GM21528 (cell line): ENCODE measurements at regions not wholly inside any gene's neighbourhood (a gene's known extent, or its start where the extent isn't known, plus 50 kb on each side); places are given as distances from the start of the nearest gene placed in this dataset.
"Not testable (repeated sequence)": the region's sequence is repeated elsewhere in the genome, so short reads cannot be mapped to it uniquely, and the experiment has no call there.

Experiments used
- ATAC-seq: cut with Tn5 transposase; IDR thresholded peaks from one replicate; pipeline ENCODE4 v1.9.1; 2021; ENCODE audit warnings: mild to moderate bottlenecking, moderate library complexity; ENCODE audit not compliant: unreplicated experiment, low FRiP score

DNA sequence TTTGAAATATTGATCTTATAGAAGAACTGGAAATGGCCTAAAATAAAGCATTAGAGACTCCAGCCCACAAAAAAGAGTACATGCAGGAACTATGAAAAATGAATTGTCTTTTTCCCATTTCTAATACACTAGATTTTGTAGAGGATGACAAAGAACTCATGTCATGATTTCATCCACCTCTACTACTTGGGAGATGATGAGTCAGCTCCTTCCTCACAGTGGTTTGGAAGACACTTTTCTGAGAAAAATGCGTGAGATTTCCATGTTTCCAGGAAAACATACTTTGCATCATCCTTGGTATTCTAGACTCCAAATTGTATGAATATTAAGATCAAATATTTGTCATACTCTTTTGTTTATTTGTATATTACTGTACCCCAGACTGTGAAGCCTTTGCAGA, 500.5 kb downstream of the FAM181B start:
- ATAC-seq = no peak

- ATAC-seq = peak; percentile 67
Observed at GRCh38 chr11:82229341-82229740, 504.3 kb downstream of the FAM181B start.

DNA sequence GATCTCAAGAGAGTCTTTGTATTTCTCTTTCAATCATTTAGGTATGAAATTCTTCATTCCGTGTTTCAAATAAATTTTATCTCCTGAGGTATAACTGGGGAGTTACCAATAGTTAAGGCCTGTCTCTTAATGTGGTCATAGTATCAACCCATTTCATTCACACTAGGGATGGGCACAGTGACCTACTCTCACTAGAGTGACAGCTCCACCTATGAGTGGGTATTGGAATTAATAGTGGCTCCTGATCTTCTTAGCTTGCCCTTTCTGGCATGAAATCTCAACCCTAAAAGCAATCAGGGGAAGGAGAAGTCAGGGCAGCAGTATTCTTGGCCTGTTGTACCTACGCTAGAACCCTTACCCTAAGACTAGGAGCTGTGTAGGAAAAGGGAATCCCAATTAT, 507.7 kb downstream of the FAM181B start:
- ATAC-seq = no peak

DNA sequence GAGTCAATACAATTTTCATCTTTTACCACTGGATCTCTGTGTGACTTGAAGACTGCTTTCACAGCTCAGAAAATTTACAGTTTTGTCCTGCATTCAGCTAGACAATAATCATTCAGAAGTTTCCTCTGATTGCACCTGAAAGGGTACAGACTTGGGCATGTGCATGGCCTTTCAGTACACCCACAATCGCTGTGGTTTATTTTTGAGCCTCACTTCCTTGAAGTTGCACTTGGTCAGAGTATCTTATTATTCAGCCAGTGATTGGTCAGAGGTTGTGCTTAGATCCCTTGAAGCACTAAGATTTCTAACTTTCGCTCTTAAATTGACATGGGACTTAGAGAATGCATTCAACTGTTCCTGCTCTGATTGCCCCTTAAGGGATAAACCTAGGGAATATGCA, 508.2 kb downstream of the FAM181B start:
- ATAC-seq = no peak

DNA sequence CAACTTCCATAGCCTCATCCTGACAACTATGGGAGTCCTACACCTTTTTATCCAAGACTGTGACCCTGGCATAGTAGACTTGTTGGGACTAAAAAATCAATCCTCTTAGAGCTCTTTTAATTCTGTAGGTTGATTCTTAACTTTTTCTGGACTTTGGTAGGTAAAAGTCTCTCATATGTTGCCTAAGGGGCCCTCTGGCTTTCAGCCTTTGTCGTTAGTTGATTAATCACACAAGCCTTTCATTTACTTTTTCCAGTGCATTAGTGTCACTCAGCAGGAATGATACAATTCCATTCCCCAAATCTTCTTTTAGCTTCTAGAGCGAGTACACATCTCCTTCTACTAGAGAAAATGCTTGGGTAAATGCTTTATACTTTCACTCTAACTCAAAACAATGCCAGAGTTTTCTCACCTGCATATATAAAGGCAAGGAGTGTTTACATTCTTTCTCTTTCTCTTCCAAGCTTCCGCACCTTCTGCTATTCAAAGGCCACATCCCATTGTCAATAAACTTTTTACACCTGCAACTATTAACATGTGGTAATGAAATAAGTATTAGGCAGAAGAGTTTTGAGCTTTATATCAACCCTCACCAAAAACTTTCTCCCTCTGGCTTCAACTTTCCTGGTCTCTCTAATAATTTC, 516.6 kb downstream of the FAM181B start:
- ATAC-seq = no peak

GRCh38 chr11:82210011-82210410, 523.7 kb downstream of the FAM181B start:
- ATAC-seq = no peak

- ATAC-seq = no peak
Observed at GRCh38 chr11:82195283-82195682, 538.4 kb downstream of the FAM181B start.

GRCh38 chr11:82194521-82194920, 539.1 kb downstream of the FAM181B start:
- no peak for ATAC-seq

GRCh38 chr11:82191695-82192094, 542.0 kb downstream of the FAM181B start:
- no peak for ATAC-seq

DNA sequence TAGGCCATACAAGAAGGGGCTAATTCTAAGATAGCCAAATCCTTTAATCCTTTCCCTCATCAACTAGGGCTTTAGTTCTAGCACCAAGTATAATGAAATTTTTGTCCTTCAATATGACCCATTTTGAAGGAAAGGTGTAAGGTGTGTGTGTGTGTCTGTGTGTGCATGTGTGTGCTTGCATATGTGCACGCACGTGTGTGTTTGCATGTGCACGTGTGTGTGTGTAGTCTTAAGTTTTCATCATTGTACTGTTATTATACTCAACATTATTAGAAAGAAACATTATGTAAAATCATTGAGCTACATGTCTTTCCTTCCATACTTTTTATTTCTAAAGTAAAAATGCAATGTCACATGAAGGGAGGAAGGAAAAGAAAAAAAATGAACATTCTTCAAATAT, 547.7 kb downstream of the FAM181B start:
- ATAC-seq = no peak

DNA sequence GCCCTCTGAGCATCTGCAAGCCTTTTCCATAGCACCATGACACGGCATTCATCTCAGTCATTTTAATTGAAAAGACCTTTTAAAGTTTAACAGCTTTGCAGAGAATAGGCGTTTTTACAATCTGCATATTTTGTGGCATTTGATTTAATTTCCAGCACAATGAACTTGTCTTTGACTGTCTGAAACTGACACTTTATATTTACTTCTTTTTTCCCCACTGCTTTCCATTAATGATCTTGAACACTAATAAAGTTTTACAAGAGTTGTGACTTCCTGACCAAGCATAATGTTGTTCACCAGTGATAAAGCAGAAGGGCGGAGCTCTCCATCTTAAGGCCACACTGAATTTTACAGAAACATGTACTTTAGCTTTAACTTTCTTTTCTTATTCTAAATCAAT, 548.7 kb downstream of the FAM181B start:
- no peak for ATAC-seq

DNA sequence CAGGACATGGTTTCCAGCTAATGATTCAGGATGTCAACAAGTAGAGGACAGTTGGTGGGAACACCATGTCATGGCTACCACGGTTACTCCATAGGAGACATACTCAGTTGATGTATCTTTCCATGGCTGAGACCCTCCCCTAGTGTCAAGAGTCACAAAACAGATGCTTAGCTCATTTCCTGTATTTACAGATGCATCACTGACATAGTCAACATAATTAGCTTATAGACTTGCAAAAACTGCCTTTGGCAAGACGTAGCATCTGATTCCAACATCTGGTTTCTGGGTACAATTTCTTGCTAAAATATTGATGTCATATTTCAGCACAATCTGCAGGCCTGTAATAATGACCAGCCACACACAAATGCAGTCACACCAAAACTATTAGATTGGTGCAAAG, 550.3 kb downstream of the FAM181B start:
- no peak for ATAC-seq

GRCh38 chr11:82182697-82183096, 551.0 kb downstream of the FAM181B start:
- ATAC-seq = not testable (repeated sequence)

- not testable (repeated sequence) for ATAC-seq
Observed at GRCh38 chr11:82181796-82182195, 551.9 kb downstream of the FAM181B start.

GRCh38 chr11:82176945-82177344, 556.7 kb downstream of the FAM181B start:
- ATAC-seq = no peak

GRCh38 chr11:82176365-82176764, 557.3 kb downstream of the FAM181B start:
- ATAC-seq = no peak

DNA sequence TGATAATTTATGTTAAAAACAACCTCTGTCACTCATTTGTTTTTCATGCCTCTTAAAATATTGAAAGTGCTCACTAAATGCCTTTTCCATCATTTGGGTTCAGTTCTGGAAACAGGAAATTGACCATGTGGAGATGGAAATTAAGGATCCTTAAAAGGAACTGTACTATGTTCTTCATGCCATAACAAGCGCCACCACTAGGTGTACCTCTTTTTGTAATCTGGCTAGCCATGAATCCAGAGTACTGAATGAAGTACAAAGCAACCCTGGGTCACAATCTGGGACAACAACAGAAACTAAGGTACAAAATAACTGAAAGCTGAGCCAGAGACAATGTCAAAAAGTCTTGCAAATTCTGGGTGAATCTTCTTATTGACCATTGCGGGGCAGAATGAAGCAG, 559.1 kb downstream of the FAM181B start:
- no peak for ATAC-seq

DNA sequence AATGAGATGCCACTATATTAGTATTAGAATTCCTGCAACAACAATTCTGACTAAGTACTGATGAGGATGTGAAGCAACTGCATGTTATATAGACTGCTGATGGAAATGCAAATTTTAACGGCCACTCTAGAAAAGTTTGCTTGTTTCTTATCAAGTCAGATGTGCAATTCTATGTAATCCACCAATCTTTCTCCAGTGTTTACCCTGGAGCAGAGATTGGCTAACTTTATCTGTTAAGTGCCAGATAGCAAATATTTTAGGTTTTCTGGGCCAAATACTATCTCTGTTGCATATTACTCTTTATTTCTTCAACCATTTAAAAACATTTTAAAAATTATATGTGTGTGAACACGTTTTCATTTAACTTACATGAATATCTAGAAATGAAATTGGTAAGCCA, 586.9 kb downstream of the FAM181B start:
- no peak for ATAC-seq

DNA sequence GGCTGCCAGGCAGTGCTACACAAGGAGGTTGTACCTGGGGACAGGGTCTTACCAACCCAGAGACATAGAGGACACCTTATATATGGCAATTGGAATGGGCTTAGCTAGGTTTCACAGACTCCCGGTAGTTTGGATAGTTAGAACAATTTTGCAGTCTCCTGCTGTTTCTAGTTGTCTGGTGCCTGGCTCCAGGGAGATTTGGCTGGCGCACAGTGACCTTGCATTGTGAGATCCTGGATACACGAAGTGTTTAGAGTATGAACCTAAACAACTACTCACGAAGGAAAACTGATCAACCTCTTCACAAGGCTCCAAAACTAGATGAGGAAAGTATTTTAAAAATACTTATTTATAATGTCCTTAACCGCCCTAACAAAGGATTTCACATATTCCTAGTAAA, 614.7 kb downstream of the FAM181B start:
- ATAC-seq = no peak

DNA sequence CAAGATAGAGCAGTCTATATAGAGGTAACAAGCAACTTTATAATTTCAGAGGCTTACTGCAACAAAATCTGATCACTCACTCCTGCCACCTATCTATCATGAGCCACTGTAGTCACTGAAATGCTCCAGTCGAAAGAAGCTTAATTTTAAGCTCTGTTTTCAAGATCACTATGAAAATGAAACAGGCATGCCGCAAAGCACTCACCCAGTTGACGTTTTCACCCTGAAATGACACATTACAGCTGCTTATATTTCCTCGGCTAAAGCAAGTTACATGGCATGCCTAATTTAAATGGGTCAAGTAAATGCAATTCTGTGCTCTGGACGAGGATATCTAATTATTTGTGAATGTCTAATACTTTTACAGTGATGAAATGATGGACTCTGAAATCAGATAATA, 616.3 kb downstream of the FAM181B start:
- ATAC-seq = no peak

GRCh38 chr11:82105331-82105998, 628.2 kb downstream of the FAM181B start:
- no peak for ATAC-seq

GRCh38 chr11:82092904-82093303, 640.8 kb downstream of the FAM181B start:
- ATAC-seq = no peak
